Fibroblast of lung (primary cell): ENCODE measurements at regions not wholly inside any gene's neighbourhood (a gene's known extent, or its start where the extent isn't known, plus 50 kb on each side); places are given as distances from the start of the nearest gene placed in this dataset.

Source experiments
- DNase-seq, 2 donors: peaks; one replicate each; pipeline versions ENCODE4 v3.0.0 to v3.0.0-alpha.2; 2010; ENCODE audit warnings: low read depth in 2 of 2
- H2AFZ ChIP-seq: 2 replicates; pipeline ENCODE4 v1.5.1; 2012; ENCODE audit warnings: low read length, control low read depth, inconsistent platforms
- H3K27ac ChIP-seq: 2 replicates; pipeline ENCODE4 v1.5.1; 2011; ENCODE audit warnings: low read length, control low read depth; ENCODE audit not compliant: insufficient read depth
- H3K27me3 ChIP-seq: 2 replicates; pipeline ENCODE4 v1.5.1; 2011; ENCODE audit warnings: mild to moderate bottlenecking, low read length; ENCODE audit not compliant: control insufficient read depth, insufficient read depth
- H3K36me3 ChIP-seq: 2 replicates; pipeline ENCODE4 v1.5.1; 2011; ENCODE audit warnings: low read length; ENCODE audit not compliant: control insufficient read depth, insufficient read depth
- H3K4me1 ChIP-seq: 2 replicates; pipeline ENCODE4 v1.5.1; 2011; ENCODE audit warnings: low read length; ENCODE audit not compliant: control insufficient read depth, insufficient read depth; ENCODE audit errors: extremely low read depth
- H3K4me2 ChIP-seq: 2 replicates; pipeline ENCODE4 v1.5.1; 2011; ENCODE audit warnings: low read length, control low read depth; ENCODE audit not compliant: insufficient read depth; ENCODE audit errors: extremely low read depth
- H3K4me3 ChIP-seq, 4 experiments: fragments of 200-600 bp in 1 of 4; sonication (generic) in 1 of 4; replicated peaks in 1 of 4; 2 replicates each; pipeline ENCODE4 v1.5.1; 2011 to 2016; ENCODE audit warnings: low read length in 4 of 4, low read depth in 3 of 4, mild to moderate bottlenecking in 3 of 4, control low read depth in 2 of 4, inconsistent platforms in 1 of 4, mixed read lengths in 1 of 4; ENCODE audit not compliant: insufficient read depth in 1 of 4; ENCODE audit errors: control extremely low read depth in 1 of 4
- H3K79me2 ChIP-seq: 2 replicates; pipeline ENCODE4 v1.5.1; 2012; ENCODE audit warnings: mild to moderate bottlenecking, low read length, inconsistent platforms; ENCODE audit not compliant: control insufficient read depth, insufficient read depth
- H3K9ac ChIP-seq: 2 replicates; pipeline ENCODE4 v1.5.1; 2011; ENCODE audit warnings: mild to moderate bottlenecking, low read length, control low read depth; ENCODE audit not compliant: insufficient read depth
- H3K9me3 ChIP-seq: 2 replicates; pipeline ENCODE4 v1.5.1; 2012; ENCODE audit warnings: low read depth, low read length; ENCODE audit not compliant: control insufficient read depth, insufficient read depth
- H4K20me1 ChIP-seq: 2 replicates; pipeline ENCODE4 v1.5.1; 2011; ENCODE audit warnings: low read length; ENCODE audit not compliant: control insufficient read depth, insufficient read depth; ENCODE audit errors: extremely low read depth
- EZH2 ChIP-seq: IDR thresholded peaks from 2 replicates; pipeline ENCODE4 v1.5.1; 2012; ENCODE audit warnings: low read length, control low read depth, mild to moderate bottlenecking; ENCODE audit errors: missing control alignments
- TF ChIP-seq, protein P1 (sequence below), 2 donors: IDR thresholded peaks in 1 of 2; conservative IDR thresholded peaks in 1 of 2; 1 replicate in 1 of 2; 2 replicates in 1 of 2; pipeline ENCODE4 v1.5.1; 2011 to 2012; ENCODE audit warnings: low read length in 2 of 2, control low read depth in 1 of 2, inconsistent platforms in 1 of 2, low read depth in 1 of 2, mild to moderate bottlenecking in 1 of 2

DNA sequence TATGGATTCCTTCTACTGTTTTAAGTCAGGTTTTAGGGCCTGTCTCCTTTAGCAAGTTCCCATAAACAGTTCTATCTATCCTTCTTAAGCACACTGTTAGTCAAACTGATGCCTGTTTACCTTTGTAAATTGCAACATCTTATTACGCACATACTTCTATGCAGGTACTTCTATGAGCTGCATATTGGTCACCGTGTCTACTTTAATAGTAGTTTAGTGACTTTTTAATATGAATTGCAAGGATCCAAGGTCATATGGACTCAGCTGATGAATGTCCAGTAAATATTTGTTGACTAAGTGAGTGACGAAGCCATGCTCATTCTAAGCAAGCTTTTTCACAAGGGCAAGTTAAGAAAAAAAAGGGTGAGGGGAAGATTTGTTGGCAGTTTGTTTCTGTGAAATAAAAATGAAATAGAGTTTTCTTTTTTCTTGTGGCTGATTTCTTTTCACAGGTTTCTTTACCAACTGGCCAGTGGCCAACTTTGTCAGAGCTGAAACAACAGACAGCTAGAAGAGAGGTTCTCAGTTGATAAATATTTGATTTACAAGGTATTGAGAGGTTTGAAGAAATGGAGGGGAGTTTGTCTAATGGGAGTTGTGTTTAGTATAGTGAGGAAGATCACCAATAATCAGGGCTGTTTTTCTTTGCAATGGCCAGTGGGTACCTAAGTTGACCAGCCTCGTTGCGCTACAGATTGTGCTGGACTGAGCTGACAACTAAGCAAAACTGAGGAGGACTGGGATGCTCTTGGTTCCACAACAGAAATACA, 141.1 kb downstream of the SLC15A5 start:
- Histone ChIP-seq H3K79me2 (no peaks in the 10 kb centered on the region), H3K9me3 (no peaks in the 10 kb centered on the region), H3K27me3 (no peaks in the 10 kb centered on the region), H3K4me3 (no peak overlapping the region), H3K4me2 (no peak overlapping the region), H2AFZ (no peak overlapping the region), H3K36me3 (no peaks in the 10 kb centered on the region), H3K4me1 (no peaks in the 10 kb centered on the region), H3K27ac (no peak overlapping the region), H3K9ac (no peak overlapping the region), H4K20me1 (no peaks in the 10 kb centered on the region)
- TF ChIP-seq, protein P1, sequence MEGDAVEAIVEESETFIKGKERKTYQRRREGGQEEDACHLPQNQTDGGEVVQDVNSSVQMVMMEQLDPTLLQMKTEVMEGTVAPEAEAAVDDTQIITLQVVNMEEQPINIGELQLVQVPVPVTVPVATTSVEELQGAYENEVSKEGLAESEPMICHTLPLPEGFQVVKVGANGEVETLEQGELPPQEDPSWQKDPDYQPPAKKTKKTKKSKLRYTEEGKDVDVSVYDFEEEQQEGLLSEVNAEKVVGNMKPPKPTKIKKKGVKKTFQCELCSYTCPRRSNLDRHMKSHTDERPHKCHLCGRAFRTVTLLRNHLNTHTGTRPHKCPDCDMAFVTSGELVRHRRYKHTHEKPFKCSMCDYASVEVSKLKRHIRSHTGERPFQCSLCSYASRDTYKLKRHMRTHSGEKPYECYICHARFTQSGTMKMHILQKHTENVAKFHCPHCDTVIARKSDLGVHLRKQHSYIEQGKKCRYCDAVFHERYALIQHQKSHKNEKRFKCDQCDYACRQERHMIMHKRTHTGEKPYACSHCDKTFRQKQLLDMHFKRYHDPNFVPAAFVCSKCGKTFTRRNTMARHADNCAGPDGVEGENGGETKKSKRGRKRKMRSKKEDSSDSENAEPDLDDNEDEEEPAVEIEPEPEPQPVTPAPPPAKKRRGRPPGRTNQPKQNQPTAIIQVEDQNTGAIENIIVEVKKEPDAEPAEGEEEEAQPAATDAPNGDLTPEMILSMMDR (conservative IDR thresholded peaks at IDR 0.05 in 1 of 2, IDR thresholded peaks at IDR 0.05 in 1 of 2; ENCODE audit: low read depth in 1 of 2, low read length in 2 of 2) = no peak
- TF ChIP-seq EZH2 = no peak
- no peak for DNase-seq

DNA sequence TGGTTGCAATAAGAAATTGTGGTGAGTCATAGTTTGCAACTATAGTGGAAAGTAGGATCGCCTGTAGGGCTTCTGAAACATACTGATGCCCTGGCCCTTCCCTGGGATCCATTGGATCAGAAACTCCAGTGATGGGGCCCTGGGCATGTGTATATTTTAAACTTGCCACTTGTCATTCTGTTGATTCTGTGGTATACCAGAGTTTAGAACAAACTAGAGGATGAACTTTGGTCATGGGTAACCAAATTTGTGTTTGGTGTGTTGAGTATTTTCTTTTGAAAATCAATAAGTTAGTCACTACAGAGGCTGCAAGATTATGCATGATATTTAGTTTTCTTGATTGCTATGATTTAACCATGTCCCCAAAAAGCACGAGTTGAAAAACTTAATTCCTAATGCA, 142.2 kb downstream of the SLC15A5 start:
- H3K27ac ChIP-seq = no peak overlapping the region
- no peaks in the 10 kb centered on the region for H3K27me3 ChIP-seq
- TF ChIP-seq, protein P1 (conservative IDR thresholded peaks at IDR 0.05 in 1 of 2, IDR thresholded peaks at IDR 0.05 in 1 of 2; ENCODE audit: low read depth in 1 of 2, low read length in 2 of 2) = no peak
- no peaks in the 10 kb centered on the region for H3K36me3 ChIP-seq
- no peaks in the 10 kb centered on the region for H3K4me1 ChIP-seq
- no peak overlapping the region for H3K9ac ChIP-seq
- no peak overlapping the region for H3K4me2 ChIP-seq
- H3K4me3 ChIP-seq = no peak overlapping the region
- no peak overlapping the region for H2AFZ ChIP-seq
- H3K79me2 ChIP-seq = no peaks in the 10 kb centered on the region
- no peak for DNase-seq
- H4K20me1 ChIP-seq = no peaks in the 10 kb centered on the region
- H3K9me3 ChIP-seq = no peaks in the 10 kb centered on the region

DNA sequence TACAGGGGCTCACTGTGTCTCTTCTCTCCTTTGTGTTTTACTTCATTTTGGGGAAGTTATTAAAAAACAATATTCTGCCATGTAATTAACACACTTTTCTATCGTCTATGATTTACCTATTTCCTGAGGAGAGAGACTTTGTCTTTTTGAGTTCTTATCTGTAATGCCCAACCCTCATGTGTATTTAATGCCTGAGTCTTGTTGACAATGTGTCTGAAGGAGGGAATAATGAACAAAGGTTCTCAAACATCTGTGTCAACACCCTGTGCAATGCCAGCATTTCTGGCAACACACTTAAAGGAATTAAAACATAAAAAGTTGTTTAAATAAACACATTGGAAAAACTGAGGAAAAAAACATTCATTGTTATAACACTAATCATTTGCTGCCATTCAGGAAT, 147.1 kb downstream of the SLC15A5 start:
- TF ChIP-seq EZH2 = no peak
- TF ChIP-seq, protein P1 (conservative IDR thresholded peaks at IDR 0.05 in 1 of 2, IDR thresholded peaks at IDR 0.05 in 1 of 2; ENCODE audit: low read depth in 1 of 2, low read length in 2 of 2) = no peak
- DNase-seq = no peak
- Histone ChIP-seq H4K20me1 (no peaks in the 10 kb centered on the region), H3K27ac (no peak overlapping the region), H3K4me1 (no peaks in the 10 kb centered on the region), H3K79me2 (no peaks in the 10 kb centered on the region), H3K4me2 (no peak overlapping the region), H3K4me3 (no peak overlapping the region), H3K27me3 (no peaks in the 10 kb centered on the region), H3K36me3 (no peaks in the 10 kb centered on the region), H2AFZ (no peak overlapping the region), H3K9ac (no peak overlapping the region), H3K9me3 (no peaks in the 10 kb centered on the region)
